ENCODE measurements at regions not wholly inside any gene's neighbourhood (a gene's known extent, or its start where the extent isn't known, plus 50 kb on each side); places are given as distances from the start of the nearest gene placed in this dataset.

GRCh38 chr3:195011231-195011834 lies 259.6 kb downstream of the XXYLT1 start:
- TF ChIP-seq, protein P1, sequence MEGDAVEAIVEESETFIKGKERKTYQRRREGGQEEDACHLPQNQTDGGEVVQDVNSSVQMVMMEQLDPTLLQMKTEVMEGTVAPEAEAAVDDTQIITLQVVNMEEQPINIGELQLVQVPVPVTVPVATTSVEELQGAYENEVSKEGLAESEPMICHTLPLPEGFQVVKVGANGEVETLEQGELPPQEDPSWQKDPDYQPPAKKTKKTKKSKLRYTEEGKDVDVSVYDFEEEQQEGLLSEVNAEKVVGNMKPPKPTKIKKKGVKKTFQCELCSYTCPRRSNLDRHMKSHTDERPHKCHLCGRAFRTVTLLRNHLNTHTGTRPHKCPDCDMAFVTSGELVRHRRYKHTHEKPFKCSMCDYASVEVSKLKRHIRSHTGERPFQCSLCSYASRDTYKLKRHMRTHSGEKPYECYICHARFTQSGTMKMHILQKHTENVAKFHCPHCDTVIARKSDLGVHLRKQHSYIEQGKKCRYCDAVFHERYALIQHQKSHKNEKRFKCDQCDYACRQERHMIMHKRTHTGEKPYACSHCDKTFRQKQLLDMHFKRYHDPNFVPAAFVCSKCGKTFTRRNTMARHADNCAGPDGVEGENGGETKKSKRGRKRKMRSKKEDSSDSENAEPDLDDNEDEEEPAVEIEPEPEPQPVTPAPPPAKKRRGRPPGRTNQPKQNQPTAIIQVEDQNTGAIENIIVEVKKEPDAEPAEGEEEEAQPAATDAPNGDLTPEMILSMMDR (IDR thresholded peaks at IDR 0.05; ENCODE audit: insufficient read depth, low read length, poor library complexity, severe bottlenecking), result no peak
- TF ChIP-seq EZH2phosphoT487 (conservative IDR thresholded peaks at IDR 0.05; ENCODE audit: low read length), result no peak

Data from SU-DHL-6 (cell line).